ENCODE measurements at regions not wholly inside any gene's neighbourhood (a gene's known extent, or its start where the extent isn't known, plus 50 kb on each side); places are given as distances from the start of the nearest gene placed in this dataset.

DNA sequence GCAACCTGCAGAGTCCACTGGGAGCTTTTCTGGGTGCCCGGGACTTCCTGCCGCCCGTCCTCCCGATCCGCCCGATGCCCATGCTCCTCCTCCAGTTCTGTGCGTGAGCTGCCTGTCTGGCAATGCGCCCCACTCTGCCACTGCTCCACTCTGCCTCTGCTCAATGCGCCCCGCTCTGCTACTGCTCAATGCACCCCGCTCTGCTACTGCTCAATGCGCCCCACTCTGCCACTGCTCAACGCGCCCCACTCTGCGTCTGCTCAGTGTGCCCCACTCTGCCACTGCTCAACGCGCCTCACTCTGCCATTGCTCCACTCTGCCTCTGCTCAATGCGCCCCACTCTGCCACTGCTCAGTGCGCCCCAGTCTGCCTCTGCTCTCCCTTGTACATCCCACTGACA is 436.0 kb downstream of the NR2F1-AS1 start:
- no peak for TF ChIP-seq CTCF (conservative IDR thresholded peaks at IDR 0.05; ENCODE audit: low read length)
- no peak for TF ChIP-seq EZH2phosphoT487 (IDR thresholded peaks at IDR 0.05; ENCODE audit: borderline replicate concordance)

Measured in Loucy (cell line).